Spinal cord (tissue), 9 donors: ENCODE measurements at regions not wholly inside any gene's neighbourhood (a gene's known extent, or its start where the extent isn't known, plus 50 kb on each side); places are given as distances from the start of the nearest gene placed in this dataset.

Experiments used
- DNase-seq, 6 donors: peaks; one replicate each; pipeline versions ENCODE4 v3.0.0 to v3.0.0-alpha.2; 2013 to 2015; ENCODE audit warnings: low spot score in 6 of 6, low read depth in 4 of 6
- H3K27ac ChIP-seq: one replicate; pipeline ENCODE4 v1.5.1; 2013; ENCODE audit warnings: low read depth, low read length, control low read depth
- H3K27me3 ChIP-seq: one replicate; pipeline ENCODE4 v1.6.1; 2013; ENCODE audit warnings: low read length; ENCODE audit not compliant: control insufficient read depth, insufficient read depth
- H3K36me3 ChIP-seq: one replicate; pipeline ENCODE4 v1.6.1; 2013; ENCODE audit warnings: low read length; ENCODE audit not compliant: control insufficient read depth, insufficient read depth
- H3K4me1 ChIP-seq: one replicate; pipeline ENCODE4 v1.6.1; 2013; ENCODE audit warnings: low read length; ENCODE audit not compliant: control insufficient read depth, insufficient read depth
- H3K4me3 ChIP-seq: one replicate; pipeline ENCODE4 v1.5.1; 2013; ENCODE audit warnings: low read depth, low read length, control low read depth
- H3K9me3 ChIP-seq: one replicate; pipeline ENCODE4 v1.6.1; 2013; ENCODE audit warnings: low read length; ENCODE audit not compliant: control insufficient read depth, insufficient read depth
- WGBS: methylation state at CpG from one replicate; pipeline ENCODE4 v1.1.5; 2013; ENCODE audit warnings: missing lambda C conversion rate; ENCODE audit not compliant: insufficient coverage; 5-methylcytosine and 5-hydroxymethylcytosine counted together
- donor health status: healthy.

- DNase-seq, result no peak
- no CpG with 5 or more reads among the region's 1 CpG for WGBS
Observed at GRCh38 chr5:120088836-120089235, 375.3 kb upstream of the PRR16 start.

GRCh38 chr5:120091376-120091948 lies 372.6 kb upstream of the PRR16 start:
- 100% methylated on average over 1 of the region's 3 CpGs for WGBS
- no peaks in the 10 kb centered on the region for H3K9me3 ChIP-seq
- no peak for DNase-seq

More at GRCh38 chr5:120088836-120089235, 375.3 kb upstream of the PRR16 start:
- Histone ChIP-seq H3K4me1 (no peaks in the 10 kb centered on the region), H3K4me3 (no peak overlapping the region), H3K27ac (no peak overlapping the region), H3K36me3 (no peaks in the 10 kb centered on the region), H3K27me3 (no peaks in the 10 kb centered on the region), H3K9me3 (no peaks in the 10 kb centered on the region)

GRCh38 chr5:120092649-120093048 lies 371.5 kb upstream of the PRR16 start:
- Histone ChIP-seq H3K27me3 (no peaks in the 10 kb centered on the region), H3K4me1 (no peaks in the 10 kb centered on the region), H3K4me3 (no peak overlapping the region), H3K27ac (no peak overlapping the region), H3K36me3 (no peaks in the 10 kb centered on the region), H3K9me3 (no peaks in the 10 kb centered on the region)
- no peak for DNase-seq
- no CpG with 5 or more reads among the region's 2 CpGs for WGBS

More at GRCh38 chr5:120091376-120091948, 372.6 kb upstream of the PRR16 start:
- no peak overlapping the region for H3K4me3 ChIP-seq
- no peaks in the 10 kb centered on the region for H3K27me3 ChIP-seq
- H3K36me3 ChIP-seq, result no peaks in the 10 kb centered on the region
- H3K4me1 ChIP-seq, result no peaks in the 10 kb centered on the region
- no peak overlapping the region for H3K27ac ChIP-seq

- no peak for DNase-seq
- no peaks in the 10 kb centered on the region for H3K36me3 ChIP-seq
- H3K4me1 ChIP-seq, result no peaks in the 10 kb centered on the region
- H3K9me3 ChIP-seq, result no peaks in the 10 kb centered on the region
- WGBS, result 93% methylated on average over 4 of the region's 7 CpGs
- no peak overlapping the region for H3K4me3 ChIP-seq
- H3K27me3 ChIP-seq, result no peaks in the 10 kb centered on the region
- H3K27ac ChIP-seq, result no peak overlapping the region
Observed at GRCh38 chr5:120093178-120093577, 370.9 kb upstream of the PRR16 start.

GRCh38 chr5:120096413-120096812 lies 367.7 kb upstream of the PRR16 start:
- H3K27ac ChIP-seq, result no peak overlapping the region
- no peak overlapping the region for H3K4me3 ChIP-seq
- no peaks in the 10 kb centered on the region for H3K36me3 ChIP-seq
- H3K9me3 ChIP-seq, result no peaks in the 10 kb centered on the region
- H3K27me3 ChIP-seq, result no peaks in the 10 kb centered on the region
- no CpG with 5 or more reads among the region's 3 CpGs for WGBS
- no peak for DNase-seq
- no peaks in the 10 kb centered on the region for H3K4me1 ChIP-seq

- H3K36me3 ChIP-seq, result no peaks in the 10 kb centered on the region
- no peak overlapping the region for H3K27ac ChIP-seq
- no peaks in the 10 kb centered on the region for H3K27me3 ChIP-seq
- no peaks in the 10 kb centered on the region for H3K9me3 ChIP-seq
- DNase-seq, result no peak
- WGBS, result 78% methylated on average over 3 of the region's 4 CpGs
- H3K4me3 ChIP-seq, result no peak overlapping the region
- H3K4me1 ChIP-seq, result no peaks in the 10 kb centered on the region
Observed at GRCh38 chr5:120098426-120098825, 365.7 kb upstream of the PRR16 start.

GRCh38 chr5:120098902-120099535 lies 365.1 kb upstream of the PRR16 start:
- no CpG with 5 or more reads among the region's 5 CpGs for WGBS
- no peak overlapping the region for H3K4me3 ChIP-seq
- H3K27me3 ChIP-seq, result no peaks in the 10 kb centered on the region
- no peaks in the 10 kb centered on the region for H3K4me1 ChIP-seq
- DNase-seq, result no peak
- H3K27ac ChIP-seq, result no peak overlapping the region
- no peaks in the 10 kb centered on the region for H3K36me3 ChIP-seq
- H3K9me3 ChIP-seq, result no peaks in the 10 kb centered on the region

- Histone ChIP-seq H3K4me1 (no peaks in the 10 kb centered on the region), H3K27ac (no peak overlapping the region), H3K4me3 (no peak overlapping the region), H3K27me3 (no peaks in the 10 kb centered on the region), H3K36me3 (no peaks in the 10 kb centered on the region), H3K9me3 (no peaks in the 10 kb centered on the region)
- DNase-seq, result no peak
Observed at GRCh38 chr5:120101771-120102170, 362.3 kb upstream of the PRR16 start.

GRCh38 chr5:120103495-120103894 lies 360.6 kb upstream of the PRR16 start:
- H3K27ac ChIP-seq, result no peak overlapping the region
- H3K36me3 ChIP-seq, result no peaks in the 10 kb centered on the region
- H3K27me3 ChIP-seq, result no peaks in the 10 kb centered on the region
- H3K9me3 ChIP-seq, result no peaks in the 10 kb centered on the region
- WGBS, result no CpG with 5 or more reads among the region's 2 CpGs
- H3K4me3 ChIP-seq, result no peak overlapping the region
- no peaks in the 10 kb centered on the region for H3K4me1 ChIP-seq
- no peak for DNase-seq

GRCh38 chr5:120106912-120107525 lies 357.1 kb upstream of the PRR16 start:
- Histone ChIP-seq H3K36me3 (no peaks in the 10 kb centered on the region), H3K4me3 (no peak overlapping the region), H3K27ac (no peak overlapping the region), H3K9me3 (no peaks in the 10 kb centered on the region), H3K4me1 (no peaks in the 10 kb centered on the region), H3K27me3 (no peaks in the 10 kb centered on the region)
- 67% methylated on average over 1 of the region's 1 CpG for WGBS
- DNase-seq, result no peak
